H9 (cell line): ENCODE measurements at regions not wholly inside any gene's neighbourhood (a gene's known extent, or its start where the extent isn't known, plus 50 kb on each side); places are given as distances from the start of the nearest gene placed in this dataset.
"Not testable (repeated sequence)": the region's sequence is repeated elsewhere in the genome, so short reads cannot be mapped to it uniquely, and the experiment has no call there.

Experiments used
- DNase-seq: peaks from one replicate; pipeline ENCODE4 v3.0.0-alpha.2; 2017
- H2AFZ ChIP-seq: one replicate; pipeline ENCODE4 v1.6.1; 2013; ENCODE audit warnings: mild to moderate bottlenecking, low read length, control low read depth, moderate library complexity
- H2AK5ac ChIP-seq: 2 replicates; pipeline ENCODE4 v1.6.1; 2013; ENCODE audit warnings: low read length, control low read depth, mixed read lengths; ENCODE audit not compliant: insufficient read length
- H2BK120ac ChIP-seq: one replicate; pipeline ENCODE4 v1.6.1; 2013; ENCODE audit warnings: low read depth, mild to moderate bottlenecking, low read length, control low read depth, inconsistent platforms; ENCODE audit not compliant: poor library complexity, severe bottlenecking
- H2BK12ac ChIP-seq: 2 replicates; pipeline ENCODE4 v1.6.1; 2013; ENCODE audit warnings: low read length, control low read depth, mixed read lengths, low read depth; ENCODE audit not compliant: insufficient read length
- H2BK15ac ChIP-seq: 2 replicates; pipeline ENCODE4 v1.6.1; 2013; ENCODE audit warnings: low read depth, low read length, control low read depth
- H2BK20ac ChIP-seq: one replicate; pipeline ENCODE4 v1.6.1; 2013; ENCODE audit warnings: low read depth, mild to moderate bottlenecking, low read length, control low read depth, inconsistent platforms; ENCODE audit not compliant: poor library complexity, severe bottlenecking
- H2BK5ac ChIP-seq: 2 replicates; pipeline ENCODE4 v1.6.1; 2013; ENCODE audit warnings: low read length, control low read depth, mixed read lengths; ENCODE audit not compliant: insufficient read length
- H3K14ac ChIP-seq: 2 replicates; pipeline ENCODE4 v1.6.1; 2013; ENCODE audit warnings: low read length, control low read depth; ENCODE audit not compliant: insufficient read depth
- H3K18ac ChIP-seq: 2 replicates; pipeline ENCODE4 v1.6.1; 2013; ENCODE audit warnings: low read depth, mild to moderate bottlenecking, mixed read lengths, low read length, control low read depth; ENCODE audit not compliant: insufficient read length
- H3K23ac ChIP-seq: 2 replicates; pipeline ENCODE4 v1.6.1; 2013; ENCODE audit warnings: low read length, control low read depth, mixed read lengths, low read depth; ENCODE audit not compliant: insufficient read length
- H3K23me2 ChIP-seq: 2 replicates; pipeline ENCODE4 v1.6.1; 2013; ENCODE audit warnings: low read depth, mild to moderate bottlenecking, mixed read lengths, low read length, control low read depth; ENCODE audit not compliant: insufficient read length, poor library complexity, severe bottlenecking
- H3K27ac ChIP-seq: 2 replicates; pipeline ENCODE4 v1.5.1; 2013; ENCODE audit warnings: low read length, control low read depth, mixed read lengths, low read depth; ENCODE audit not compliant: insufficient read length
- H3K27me3 ChIP-seq: 2 replicates; pipeline ENCODE4 v1.6.1; 2013; ENCODE audit warnings: low read length, control low read depth, inconsistent platforms; ENCODE audit not compliant: insufficient read depth
- H3K4ac ChIP-seq: 2 replicates; pipeline ENCODE4 v1.6.1; 2013; ENCODE audit warnings: low read depth, mild to moderate bottlenecking, control low read depth, inconsistent platforms, low read length, moderate library complexity
- H3K4me1 ChIP-seq: 2 replicates; pipeline ENCODE4 v1.6.1; 2013; ENCODE audit warnings: low read length, control low read depth, inconsistent platforms; ENCODE audit not compliant: insufficient read depth
- H3K4me2 ChIP-seq: 2 replicates; pipeline ENCODE4 v1.6.1; 2013; ENCODE audit warnings: low read length, control low read depth, mixed read lengths; ENCODE audit not compliant: insufficient read length, insufficient read depth
- H3K56ac ChIP-seq: 2 replicates; pipeline ENCODE4 v1.6.1; 2013; ENCODE audit warnings: low read depth, mild to moderate bottlenecking, mixed read lengths, low read length, control low read depth; ENCODE audit not compliant: insufficient read length
- H3K79me1 ChIP-seq: 2 replicates; pipeline ENCODE4 v1.6.1; 2013; ENCODE audit warnings: low read depth, mild to moderate bottlenecking, moderate library complexity, low read length, control low read depth, inconsistent platforms; ENCODE audit not compliant: insufficient read depth, poor library complexity, severe bottlenecking
- H3K79me2 ChIP-seq: 2 replicates; pipeline ENCODE4 v1.6.1; 2013; ENCODE audit warnings: low read length, control low read depth, inconsistent platforms; ENCODE audit not compliant: insufficient read depth
- H3K9ac ChIP-seq: 2 replicates; pipeline ENCODE4 v1.6.1; 2013; ENCODE audit warnings: low read length, control low read depth, mixed read lengths; ENCODE audit not compliant: insufficient read length; ENCODE audit errors: extremely low read depth
- H3K9me3 ChIP-seq: one replicate; pipeline ENCODE4 v1.6.1; 2013; ENCODE audit warnings: low read depth, low read length, inconsistent platforms; ENCODE audit not compliant: control insufficient read depth
- H3T11ph ChIP-seq: one replicate; pipeline ENCODE4 v1.6.1; 2013; ENCODE audit warnings: mild to moderate bottlenecking, low read length, control low read depth, inconsistent platforms
- H4K20me1 ChIP-seq: one replicate; pipeline ENCODE4 v1.6.1; 2013; ENCODE audit not compliant: control insufficient read depth, insufficient read length, insufficient read depth
- H4K5ac ChIP-seq: 2 replicates; pipeline ENCODE4 v1.6.1; 2013; ENCODE audit warnings: low read depth, mild to moderate bottlenecking, mixed read lengths, low read length, control low read depth; ENCODE audit not compliant: insufficient read length
- H4K8ac ChIP-seq: replicated peaks from 2 replicates; pipeline ENCODE4 v1.6.1; 2013; ENCODE audit warnings: low read length, control low read depth, mixed read lengths, low read depth; ENCODE audit not compliant: insufficient read length
- H4K91ac ChIP-seq: 2 replicates; pipeline ENCODE4 v1.6.1; 2013; ENCODE audit warnings: low read depth, mild to moderate bottlenecking, moderate library complexity, mixed read lengths, low read length, control low read depth; ENCODE audit not compliant: insufficient read length
- H3K27ac Mint-ChIP-seq, 3 experiments: 2 replicates in 2 of 3; 3 replicates in 1 of 3; pipeline ENCODE4 v1.8.0; 2020 to 2021; ENCODE audit warnings: mixed read lengths in 3 of 3, mild to moderate bottlenecking in 1 of 3, moderate library complexity in 1 of 3
- H3K27me3 Mint-ChIP-seq: 2 replicates; pipeline ENCODE4 v1.8.0; 2021; ENCODE audit warnings: low read depth, mild to moderate bottlenecking, moderate library complexity, mixed read lengths
- H3K36me3 Mint-ChIP-seq, 3 experiments: 2 replicates in 2 of 3; 3 replicates in 1 of 3; pipeline ENCODE4 v1.8.0; 2020 to 2021; ENCODE audit warnings: low read depth in 3 of 3, mixed read lengths in 3 of 3; ENCODE audit not compliant: insufficient read depth in 1 of 3
- H3K4me1 Mint-ChIP-seq, 2 experiments: 2 replicates each; pipeline ENCODE4 v1.8.0; 2020; ENCODE audit warnings: mixed read lengths in 2 of 2
- H3K4me3 Mint-ChIP-seq, 2 experiments: 2 replicates in 1 of 2; 3 replicates in 1 of 2; pipeline ENCODE4 v1.8.0; 2020 to 2021; ENCODE audit warnings: mild to moderate bottlenecking in 2 of 2, mixed read lengths in 2 of 2, moderate library complexity in 1 of 2
- H3K9me3 Mint-ChIP-seq, 2 experiments: 2 replicates in 1 of 2; 3 replicates in 1 of 2; pipeline ENCODE4 v1.8.0; 2020; ENCODE audit warnings: mild to moderate bottlenecking in 2 of 2, mixed read lengths in 2 of 2, moderate library complexity in 1 of 2
- CTCF ChIP-seq: fragments of 200-600 bp; sonication (generic); conservative IDR thresholded peaks from 3 replicates; pipeline ENCODE4 v1.8.0; 2021; ENCODE audit warnings: antibody characterized with exemption, mild to moderate bottlenecking
- WGBS: extraction: QIAGEN DNeasy Blood & Tissue Kit; methylation state at CpG from one replicate; pipeline ENCODE4 v1.1.7; 2013; ENCODE audit warnings: missing lambda C conversion rate, low lambda C conversion rate, mixed read lengths; ENCODE audit not compliant: insufficient read length; ENCODE audit errors: extremely low coverage; 5-methylcytosine and 5-hydroxymethylcytosine counted together

- no peak overlapping the region for H2BK20ac ChIP-seq
- H4K8ac ChIP-seq: no peak overlapping the region
- H3K79me2 ChIP-seq: no peaks in the 10 kb centered on the region
- no peak overlapping the region for H2BK120ac ChIP-seq
- H3K27ac ChIP-seq: no peak overlapping the region
- Mint-ChIP-seq H3K9me3 (peaks cover 9 to 11% of the 10 kb centered on the region in 2 experiments; a peak in 3 of 5 replicates), H3K27ac (peak overlapping the region in 2 of 3 experiments; percentile 20 to 79; a peak in 3 of 7 replicates), H3K4me3 (no peak overlapping the region), H3K27me3 (no peaks in the 10 kb centered on the region), H3K4me1 (peaks cover 30 to 38% of the 10 kb centered on the region in 2 experiments), H3K36me3 (peaks cover 0 to 6% (median 4%) of the 10 kb centered on the region in 3 experiments; a peak in 3 of 7 replicates)
- H3K27me3 ChIP-seq: no peaks in the 10 kb centered on the region
- no peak overlapping the region for H3K23ac ChIP-seq
- no peak overlapping the region for H2AK5ac ChIP-seq
- H2BK12ac ChIP-seq: no peak overlapping the region
- no peak overlapping the region for H2AFZ ChIP-seq
- H3T11ph ChIP-seq: no peak overlapping the region
- no peak overlapping the region for H3K18ac ChIP-seq
- H2BK15ac ChIP-seq: no peak overlapping the region
- H3K56ac ChIP-seq: no peak overlapping the region
- H3K14ac ChIP-seq: no peak overlapping the region
- no peak overlapping the region for H3K9ac ChIP-seq
- no peaks in the 10 kb centered on the region for H3K79me1 ChIP-seq
- no peaks in the 10 kb centered on the region for H3K9me3 ChIP-seq
- TF ChIP-seq CTCF: no peak
- no peak overlapping the region for H3K4me2 ChIP-seq
- no peak overlapping the region for H4K5ac ChIP-seq
- no peaks in the 10 kb centered on the region for H3K4me1 ChIP-seq
- no peak overlapping the region for H3K4ac ChIP-seq
- no peaks in the 10 kb centered on the region for H4K20me1 ChIP-seq
- H2BK5ac ChIP-seq: no peak overlapping the region
- no peak overlapping the region for H4K91ac ChIP-seq
- no peak for DNase-seq
- H3K23me2 ChIP-seq: no peaks in the 10 kb centered on the region
Observed at GRCh38 chr11:90698238-90698637, 475.4 kb upstream of the CHORDC1 start.

GRCh38 chr11:90675496-90675895 lies 452.6 kb upstream of the CHORDC1 start:
- H2BK5ac ChIP-seq, H3K23me2 ChIP-seq, H2AFZ ChIP-seq, H3K4me2 ChIP-seq, H2BK12ac ChIP-seq, H3K27me3 ChIP-seq, H3K79me1 ChIP-seq, H3K9me3 ChIP-seq, H3K4me1 Mint-ChIP-seq, H3K4ac ChIP-seq, DNase-seq, H3K27ac Mint-ChIP-seq, H3K79me2 ChIP-seq, H3K4me1 ChIP-seq, H4K8ac ChIP-seq, H3K9ac ChIP-seq, H2BK20ac ChIP-seq, H3T11ph ChIP-seq, H3K4me3 Mint-ChIP-seq, H4K91ac ChIP-seq, H3K14ac ChIP-seq, H4K20me1 ChIP-seq, H3K18ac ChIP-seq, H2AK5ac ChIP-seq, H3K27ac ChIP-seq, H3K56ac ChIP-seq, H2BK120ac ChIP-seq, H2BK15ac ChIP-seq, H3K27me3 Mint-ChIP-seq, H3K23ac ChIP-seq, H4K5ac ChIP-seq: not testable (repeated sequence)
- H3K9me3 Mint-ChIP-seq: peaks cover 23% of the 10 kb centered on the region in 2 experiments
- peaks cover 12 to 23% (median 20%) of the 10 kb centered on the region in 3 experiments for H3K36me3 Mint-ChIP-seq
- no CpG with 5 or more reads among the region's 1 CpG for WGBS
